D721Med (cell line): ENCODE measurements at regions not wholly inside any gene's neighbourhood (a gene's known extent, or its start where the extent isn't known, plus 50 kb on each side); places are given as distances from the start of the nearest gene placed in this dataset.

Experiments
- DNase-seq: peaks from one replicate; pipeline ENCODE4 v3.0.0; 2011; ENCODE audit warnings: low spot score; ENCODE audit not compliant: insufficient read length
- FAIRE-seq: peaks from 2 replicates; lab custom pipeline; 2011; peaks lifted over from hg19 to GRCh38; lab: Jason Lieb, UNC
- CTCF ChIP-seq: IDR thresholded peaks from 2 replicates; pipeline ENCODE4 v1.5.1; 2012; ENCODE audit warnings: mild to moderate bottlenecking, control low read depth; ENCODE audit not compliant: insufficient read depth; ENCODE audit errors: missing control alignments

DNA sequence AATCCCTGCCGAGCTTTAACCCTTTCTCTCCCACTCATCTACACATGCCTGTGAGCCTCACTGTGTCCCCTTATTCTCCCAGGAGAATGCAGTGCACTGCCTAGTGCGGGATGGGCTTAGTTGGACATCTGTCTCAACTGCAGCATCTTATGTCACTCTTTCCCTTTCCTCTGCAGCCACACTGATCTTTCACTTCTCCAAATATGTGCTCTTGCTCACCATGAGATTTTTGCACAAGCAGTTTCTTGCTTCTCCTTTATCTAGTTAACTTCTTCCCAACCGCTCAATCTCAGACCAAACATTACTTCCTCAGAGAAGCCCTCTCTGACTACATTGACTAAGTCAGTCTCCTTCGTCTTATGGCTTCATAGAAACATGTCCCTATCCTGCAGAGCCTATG lies 292.3 kb downstream of the KBTBD8 start:
- FAIRE-seq = no peak
- no peak for TF ChIP-seq CTCF
- DNase-seq = no peak

DNA sequence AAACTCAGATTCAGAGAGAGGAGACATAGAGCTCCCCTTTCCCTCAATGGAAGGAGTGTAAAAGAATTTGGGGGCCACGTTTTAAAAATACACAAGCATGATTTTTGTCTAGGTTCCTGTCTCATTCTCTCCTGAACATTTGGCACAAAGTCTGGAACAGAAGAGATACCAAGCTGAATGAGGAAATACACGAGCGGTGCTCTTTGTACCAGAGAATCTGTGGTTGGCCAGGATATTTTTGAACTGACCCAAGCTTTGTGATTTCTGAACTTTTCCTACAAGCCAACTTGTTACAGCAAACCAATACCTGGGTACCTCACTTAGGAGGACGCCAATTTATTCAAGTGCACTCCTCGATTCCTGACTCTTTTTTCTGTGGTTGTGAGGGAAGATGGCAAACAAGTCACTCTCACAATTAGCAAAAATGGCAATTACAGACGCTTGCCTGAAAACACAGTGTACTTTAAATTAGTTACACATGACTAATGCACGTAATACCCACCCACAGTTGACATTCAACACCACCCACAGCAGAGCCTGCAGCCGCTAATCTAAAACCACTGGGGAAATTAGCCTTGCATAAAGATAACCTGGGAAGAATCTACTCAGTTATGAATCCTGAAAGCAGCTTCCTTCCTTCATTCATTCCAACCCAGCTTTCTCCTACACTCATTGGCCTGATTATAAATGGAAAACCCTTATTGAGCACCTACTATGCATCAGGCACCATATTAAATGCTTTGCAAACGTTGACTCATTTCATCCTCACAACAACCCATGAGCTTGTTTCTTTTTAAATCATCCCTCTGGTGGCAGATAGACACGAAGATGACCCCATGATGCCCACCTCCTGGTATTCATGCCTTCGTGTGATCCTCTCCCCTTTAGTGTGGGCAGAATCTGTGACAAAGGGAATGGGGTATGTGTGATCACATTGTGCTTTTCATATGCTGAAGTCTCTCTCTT lies 293.5 kb downstream of the KBTBD8 start:
- TF ChIP-seq CTCF = no peak
- no peak for FAIRE-seq
- DNase-seq = no peak

GRCh38 chr3:67292356-67293121 lies 294.4 kb downstream of the KBTBD8 start:
- no peak for TF ChIP-seq CTCF
- no peak for FAIRE-seq
- no peak for DNase-seq

DNA sequence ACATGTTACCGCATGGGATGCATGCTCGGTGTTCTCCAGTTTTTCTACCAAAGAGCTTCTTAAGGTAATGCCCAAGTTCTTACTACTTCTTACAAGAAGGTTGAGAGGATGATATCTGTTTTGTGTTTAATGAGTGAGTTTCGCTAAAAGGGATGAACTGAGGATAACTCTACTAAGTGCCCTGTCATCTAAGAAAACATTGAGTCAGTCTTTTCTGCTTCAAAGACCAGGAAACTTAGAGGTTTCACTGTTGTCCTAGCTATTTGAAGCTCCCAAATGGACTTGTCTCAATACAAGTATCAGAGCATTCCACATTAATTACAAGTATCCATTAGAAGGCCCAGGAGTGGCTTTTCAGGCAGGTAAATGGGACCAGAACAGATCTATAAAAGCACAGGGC lies 296.2 kb downstream of the KBTBD8 start:
- DNase-seq = no peak
- FAIRE-seq = no peak
- no peak for TF ChIP-seq CTCF

- FAIRE-seq = no peak
- DNase-seq = no peak
- no peak for TF ChIP-seq CTCF
Observed at GRCh38 chr3:67296039-67296892, 298.2 kb downstream of the KBTBD8 start.

DNA sequence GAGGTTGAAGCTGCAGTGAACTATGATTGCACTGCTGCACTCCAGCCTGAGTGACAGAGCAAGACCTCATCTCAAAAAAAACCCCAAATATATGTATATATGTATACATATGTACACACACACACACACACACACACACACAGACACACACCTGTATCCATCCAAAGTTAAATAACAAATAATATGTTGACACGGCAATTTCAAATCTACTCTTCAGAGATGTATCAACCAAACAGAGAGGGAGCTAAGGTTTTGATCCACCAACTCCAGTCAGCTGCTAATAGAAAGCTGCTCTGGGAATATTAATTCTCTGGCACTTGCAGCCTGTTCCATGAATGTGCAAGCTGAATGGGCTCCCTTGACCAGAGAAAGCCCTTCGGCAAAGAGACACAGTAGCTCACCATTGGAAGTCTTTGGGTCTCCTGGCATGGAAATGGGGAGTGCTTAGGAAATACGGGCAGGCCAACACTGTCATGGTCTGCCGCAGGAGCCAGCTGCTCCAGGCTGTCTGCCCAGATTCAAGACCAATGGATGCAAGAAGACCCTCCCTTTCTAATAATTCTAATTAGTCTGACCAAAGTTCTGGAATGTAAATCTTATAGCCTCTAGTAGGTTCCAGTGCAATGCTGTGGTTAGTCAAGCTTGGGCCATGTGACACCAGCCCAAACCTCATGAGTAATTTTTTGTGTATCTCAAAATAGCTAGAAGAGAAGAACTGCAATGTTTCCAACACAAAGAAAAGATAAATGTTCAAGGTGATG lies 299.8 kb downstream of the KBTBD8 start:
- FAIRE-seq = no peak
- no peak for DNase-seq
- TF ChIP-seq CTCF = no peak
